ENCODE measurements at regions not wholly inside any gene's neighbourhood (a gene's known extent, or its start where the extent isn't known, plus 50 kb on each side); places are given as distances from the start of the nearest gene placed in this dataset.

- H3K4me3 Mint-ChIP-seq = no peak overlapping the region
- no peak overlapping the region for H3K27ac Mint-ChIP-seq
- H3K9me3 Mint-ChIP-seq = no peaks in the 10 kb centered on the region
- no peaks in the 10 kb centered on the region for H3K36me3 Mint-ChIP-seq
- no peak for DNase-seq (ENCODE audit: extremely low spot score, unreplicated experiment)
- H3K4me1 Mint-ChIP-seq (ENCODE audit: unreplicated experiment) = no peaks in the 10 kb centered on the region
- TF ChIP-seq CTCF (conservative IDR thresholded peaks at IDR 0.05) = no peak
- peaks cover 7% of the 10 kb centered on the region for H3K27me3 Mint-ChIP-seq
Observed at GRCh38 chr20:52643034-52643433, 329.1 kb upstream of the TSHZ2 start.

- no peaks in the 10 kb centered on the region for H3K36me3 Mint-ChIP-seq
- no peak for TF ChIP-seq CTCF (conservative IDR thresholded peaks at IDR 0.05)
- no peak overlapping the region for H3K4me3 Mint-ChIP-seq
- no peak overlapping the region for H3K27ac Mint-ChIP-seq
- H3K27me3 Mint-ChIP-seq = peaks cover 8% of the 10 kb centered on the region
- DNase-seq (ENCODE audit: extremely low spot score, unreplicated experiment) = no peak
- no peaks in the 10 kb centered on the region for H3K4me1 Mint-ChIP-seq (ENCODE audit: unreplicated experiment)
- H3K9me3 Mint-ChIP-seq = no peaks in the 10 kb centered on the region
Observed at GRCh38 chr20:52637201-52637600, 335.0 kb upstream of the TSHZ2 start.

- H3K4me3 Mint-ChIP-seq = no peak overlapping the region
- DNase-seq (ENCODE audit: extremely low spot score, unreplicated experiment) = no peak
- H3K27ac Mint-ChIP-seq = no peak overlapping the region
- no peaks in the 10 kb centered on the region for H3K4me1 Mint-ChIP-seq (ENCODE audit: unreplicated experiment)
- no peaks in the 10 kb centered on the region for H3K9me3 Mint-ChIP-seq
- no peaks in the 10 kb centered on the region for H3K36me3 Mint-ChIP-seq
- H3K27me3 Mint-ChIP-seq = peaks cover 4% of the 10 kb centered on the region
- TF ChIP-seq CTCF (conservative IDR thresholded peaks at IDR 0.05) = no peak
Observed at GRCh38 chr20:52631469-52631868, 340.7 kb upstream of the TSHZ2 start.

- no peak for TF ChIP-seq CTCF (conservative IDR thresholded peaks at IDR 0.05)
- Mint-ChIP-seq H3K4me3 (no peak overlapping the region), H3K36me3 (no peaks in the 10 kb centered on the region), H3K4me1 (ENCODE audit: unreplicated experiment) (no peaks in the 10 kb centered on the region), H3K9me3 (no peaks in the 10 kb centered on the region), H3K27ac (no peak overlapping the region), H3K27me3 (no peaks in the 10 kb centered on the region)
- DNase-seq (ENCODE audit: extremely low spot score, unreplicated experiment) = no peak
Observed at GRCh38 chr20:52630138-52630537, 342.0 kb upstream of the TSHZ2 start.

- no peaks in the 10 kb centered on the region for H3K36me3 Mint-ChIP-seq
- no peak overlapping the region for H3K27ac Mint-ChIP-seq
- DNase-seq (ENCODE audit: extremely low spot score, unreplicated experiment) = no peak
- no peaks in the 10 kb centered on the region for H3K9me3 Mint-ChIP-seq
- no peak for TF ChIP-seq CTCF (conservative IDR thresholded peaks at IDR 0.05)
- H3K27me3 Mint-ChIP-seq = peaks cover 5% of the 10 kb centered on the region
- H3K4me3 Mint-ChIP-seq = no peak overlapping the region
- peaks cover 4% of the 10 kb centered on the region for H3K4me1 Mint-ChIP-seq (ENCODE audit: unreplicated experiment)
Observed at GRCh38 chr20:52624281-52624680, 347.9 kb upstream of the TSHZ2 start.

- Mint-ChIP-seq H3K27ac (no peak overlapping the region), H3K27me3 (peaks cover 5% of the 10 kb centered on the region), H3K4me3 (no peak overlapping the region), H3K9me3 (no peaks in the 10 kb centered on the region), H3K36me3 (no peaks in the 10 kb centered on the region), H3K4me1 (ENCODE audit: unreplicated experiment) (peaks cover 9% of the 10 kb centered on the region)
- TF ChIP-seq CTCF (conservative IDR thresholded peaks at IDR 0.05) = no peak
- DNase-seq (ENCODE audit: extremely low spot score, unreplicated experiment) = no peak
Observed at GRCh38 chr20:52622081-52622480, 350.1 kb upstream of the TSHZ2 start.

All from type B pancreatic cell (in vitro differentiated cells).